ENCODE measurements at regions not wholly inside any gene's neighbourhood (a gene's known extent, or its start where the extent isn't known, plus 50 kb on each side); places are given as distances from the start of the nearest gene placed in this dataset.
"Not testable (repeated sequence)": the region's sequence is repeated elsewhere in the genome, so short reads cannot be mapped to it uniquely, and the experiment has no call there.

DNA sequence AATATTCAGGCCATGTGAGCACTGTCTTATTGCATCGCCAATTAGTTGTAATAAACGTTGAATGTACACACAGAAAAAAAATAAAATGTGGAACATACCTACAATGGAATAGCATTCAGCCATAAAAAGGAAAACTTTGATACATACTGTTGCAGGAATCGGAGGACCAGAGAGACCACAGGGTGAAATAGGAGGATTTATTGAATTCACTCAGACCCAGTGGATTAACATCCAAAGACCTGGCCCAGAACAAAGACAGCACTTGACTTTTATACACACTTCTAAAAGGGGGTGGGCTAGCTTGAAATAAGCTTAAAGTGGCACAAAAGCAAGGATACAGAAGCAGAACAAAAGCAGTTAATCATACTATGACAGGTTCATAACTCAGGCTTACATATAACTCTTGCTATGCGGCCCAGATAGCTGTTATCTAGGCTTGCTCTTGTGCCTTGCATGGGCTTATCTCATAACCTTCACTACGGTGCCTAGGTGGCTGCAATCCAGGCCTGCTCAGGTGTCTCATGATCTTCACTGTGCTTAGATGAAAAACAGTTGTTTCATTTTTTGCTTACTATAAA, 292.2 kb upstream of the TAC1 start:
- Histone ChIP-seq H3K27ac (ENCODE audit: low read depth, low read length) (no peak overlapping the region), H3K27me3 (ENCODE audit: control insufficient read depth, insufficient read depth, low read length) (no peaks in the 10 kb centered on the region), H3K4me3 (ENCODE audit: low read depth, low read length) (no peak overlapping the region), H3K9me3 (ENCODE audit: control insufficient read depth, insufficient read depth, low read length) (peaks cover 15% of the 10 kb centered on the region)
- no peak for DNase-seq (ENCODE audit: low read depth, low spot score)
- ChIA-PET POLR2A (no interaction called here), CTCF (no interaction called here)
- TF ChIP-seq, protein P1, sequence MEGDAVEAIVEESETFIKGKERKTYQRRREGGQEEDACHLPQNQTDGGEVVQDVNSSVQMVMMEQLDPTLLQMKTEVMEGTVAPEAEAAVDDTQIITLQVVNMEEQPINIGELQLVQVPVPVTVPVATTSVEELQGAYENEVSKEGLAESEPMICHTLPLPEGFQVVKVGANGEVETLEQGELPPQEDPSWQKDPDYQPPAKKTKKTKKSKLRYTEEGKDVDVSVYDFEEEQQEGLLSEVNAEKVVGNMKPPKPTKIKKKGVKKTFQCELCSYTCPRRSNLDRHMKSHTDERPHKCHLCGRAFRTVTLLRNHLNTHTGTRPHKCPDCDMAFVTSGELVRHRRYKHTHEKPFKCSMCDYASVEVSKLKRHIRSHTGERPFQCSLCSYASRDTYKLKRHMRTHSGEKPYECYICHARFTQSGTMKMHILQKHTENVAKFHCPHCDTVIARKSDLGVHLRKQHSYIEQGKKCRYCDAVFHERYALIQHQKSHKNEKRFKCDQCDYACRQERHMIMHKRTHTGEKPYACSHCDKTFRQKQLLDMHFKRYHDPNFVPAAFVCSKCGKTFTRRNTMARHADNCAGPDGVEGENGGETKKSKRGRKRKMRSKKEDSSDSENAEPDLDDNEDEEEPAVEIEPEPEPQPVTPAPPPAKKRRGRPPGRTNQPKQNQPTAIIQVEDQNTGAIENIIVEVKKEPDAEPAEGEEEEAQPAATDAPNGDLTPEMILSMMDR (IDR thresholded peaks at IDR 0.05; ENCODE audit: low read depth, low read length): no peak

DNA sequence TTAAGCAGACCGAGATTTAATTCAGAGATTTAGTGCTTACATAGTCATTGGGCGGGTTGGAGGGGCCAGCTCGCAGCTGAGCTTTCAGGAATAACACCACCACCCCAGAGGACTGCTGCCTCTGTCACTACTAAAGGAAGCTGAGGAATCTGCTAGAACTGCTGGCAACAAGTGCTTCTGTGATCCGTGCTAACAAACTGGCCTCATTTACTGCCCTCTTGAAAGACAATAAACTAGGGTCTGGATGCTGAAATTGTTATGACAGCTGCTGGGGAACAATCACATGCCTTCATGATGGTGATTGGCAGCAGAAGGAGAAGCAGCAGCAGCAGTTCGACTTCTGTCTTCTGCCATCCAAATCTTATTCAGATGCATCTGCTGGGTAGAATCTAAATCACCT, 285.5 kb upstream of the TAC1 start:
- TF ChIP-seq, protein P1 (IDR thresholded peaks at IDR 0.05; ENCODE audit: low read depth, low read length): no peak
- Histone ChIP-seq H3K9me3 (ENCODE audit: control insufficient read depth, insufficient read depth, low read length) (peaks cover 19% of the 10 kb centered on the region), H3K27ac (ENCODE audit: low read depth, low read length) (no peak overlapping the region), H3K27me3 (ENCODE audit: control insufficient read depth, insufficient read depth, low read length) (no peaks in the 10 kb centered on the region), H3K4me3 (ENCODE audit: low read depth, low read length) (no peak overlapping the region)
- POLR2A ChIA-PET: no interaction called here
- no peak for DNase-seq (ENCODE audit: low read depth, low spot score)
- CTCF ChIA-PET: no interaction called here

DNA sequence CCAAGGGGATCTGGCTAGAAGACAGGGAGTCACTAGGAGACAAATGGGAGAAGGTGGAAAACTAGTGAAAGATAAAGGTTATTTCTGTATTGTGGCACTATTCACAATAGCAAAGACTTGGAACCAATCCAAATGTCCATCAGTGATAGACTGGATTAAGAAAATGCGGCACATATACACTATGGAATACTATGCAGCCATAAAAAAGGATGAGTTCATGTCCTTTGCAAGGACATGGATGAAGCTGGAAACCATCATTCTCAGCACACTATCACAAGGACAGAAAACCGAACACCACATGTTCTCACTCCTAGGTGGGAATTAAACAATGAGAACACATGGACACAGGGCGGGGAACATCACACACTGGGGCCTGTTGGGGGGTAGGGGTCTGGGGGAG, 282.4 kb upstream of the TAC1 start:
- H3K27ac ChIP-seq (ENCODE audit: low read depth, low read length); CTCF ChIA-PET; H3K4me3 ChIP-seq (ENCODE audit: low read depth, low read length); H3K27me3 ChIP-seq (ENCODE audit: control insufficient read depth, insufficient read depth, low read length); POLR2A ChIA-PET; DNase-seq (ENCODE audit: low read depth, low spot score): not testable (repeated sequence)
- H3K9me3 ChIP-seq (ENCODE audit: control insufficient read depth, insufficient read depth, low read length): peaks cover 21% of the 10 kb centered on the region

DNA sequence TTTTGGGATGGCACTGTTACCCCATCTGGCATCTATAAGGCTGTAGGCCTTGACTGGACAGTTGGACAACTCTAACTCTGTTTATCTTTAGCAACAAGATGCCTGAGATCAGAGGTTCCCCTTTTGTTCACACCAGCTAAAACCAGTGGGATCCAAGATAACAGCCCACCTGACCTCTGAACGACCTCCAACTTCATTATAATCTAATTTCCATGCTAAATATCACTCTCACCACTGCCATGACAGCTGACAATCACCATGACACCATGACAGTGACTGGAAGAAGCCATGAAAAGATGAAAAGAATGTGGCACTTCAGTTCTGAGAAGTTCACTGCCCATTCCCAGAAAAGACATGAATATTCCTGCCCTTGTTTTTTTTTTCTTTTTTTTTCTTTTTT, 281.4 kb upstream of the TAC1 start:
- DNase-seq (ENCODE audit: low read depth, low spot score): no peak
- H3K27me3 ChIP-seq (ENCODE audit: control insufficient read depth, insufficient read depth, low read length): no peaks in the 10 kb centered on the region
- CTCF ChIA-PET: no interaction called here
- H3K4me3 ChIP-seq (ENCODE audit: low read depth, low read length): no peak overlapping the region
- TF ChIP-seq, protein P1 (IDR thresholded peaks at IDR 0.05; ENCODE audit: low read depth, low read length): no peak
- no peak overlapping the region for H3K27ac ChIP-seq (ENCODE audit: low read depth, low read length)
- POLR2A ChIA-PET: no interaction called here
- H3K9me3 ChIP-seq (ENCODE audit: control insufficient read depth, insufficient read depth, low read length): peaks cover 25% of the 10 kb centered on the region

DNA sequence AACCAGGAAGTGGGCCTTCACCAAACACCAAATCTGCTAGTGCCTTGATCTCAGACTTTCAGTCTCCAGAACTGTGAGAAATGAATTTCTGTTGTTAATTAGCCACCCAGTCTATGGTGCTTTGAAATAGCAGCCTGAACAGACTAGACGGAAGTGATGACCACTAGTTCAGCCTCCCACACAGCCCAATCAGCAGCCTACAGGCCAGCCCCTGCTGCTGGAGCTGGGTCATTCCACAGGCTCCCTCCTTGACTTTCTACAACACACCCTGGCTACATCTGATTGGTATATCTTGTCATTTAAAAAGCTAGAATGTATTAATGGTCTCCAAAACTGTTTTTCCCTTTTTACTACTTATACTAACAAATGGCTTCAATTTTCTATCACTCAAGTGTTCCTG, 277.2 kb upstream of the TAC1 start:
- ChIA-PET CTCF (no interaction called here), POLR2A (no interaction called here)
- Histone ChIP-seq H3K9me3 (ENCODE audit: control insufficient read depth, insufficient read depth, low read length) (peaks cover 24% of the 10 kb centered on the region), H3K4me3 (ENCODE audit: low read depth, low read length) (no peak overlapping the region), H3K27ac (ENCODE audit: low read depth, low read length) (no peak overlapping the region), H3K27me3 (ENCODE audit: control insufficient read depth, insufficient read depth, low read length) (no peaks in the 10 kb centered on the region)
- TF ChIP-seq, protein P1 (IDR thresholded peaks at IDR 0.05; ENCODE audit: low read depth, low read length): no peak
- no peak for DNase-seq (ENCODE audit: low read depth, low spot score)

DNA sequence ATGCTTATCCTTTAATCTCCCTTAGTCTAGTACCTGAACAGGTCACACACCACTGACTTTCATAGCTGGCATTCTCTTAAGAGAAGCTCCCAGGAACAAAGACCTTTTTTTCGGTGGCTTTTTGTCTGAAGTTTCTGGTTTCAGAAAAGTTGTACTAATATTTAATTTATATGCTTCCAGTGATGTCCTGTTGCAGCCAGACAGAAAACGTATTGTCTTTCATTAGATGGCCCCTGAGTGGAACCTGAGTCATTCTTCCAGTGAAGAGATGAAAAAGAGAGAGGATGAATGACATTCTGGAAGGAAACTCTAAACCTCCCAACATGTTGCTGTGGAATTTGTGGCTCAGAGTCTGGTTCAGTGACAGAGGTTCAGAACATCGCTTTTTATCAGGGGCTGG, 274.8 kb upstream of the TAC1 start:
- peaks cover 20% of the 10 kb centered on the region for H3K9me3 ChIP-seq (ENCODE audit: control insufficient read depth, insufficient read depth, low read length)
- POLR2A ChIA-PET: no interaction called here
- H3K27ac ChIP-seq (ENCODE audit: low read depth, low read length): no peak overlapping the region
- DNase-seq (ENCODE audit: low read depth, low spot score): no peak
- TF ChIP-seq, protein P1 (IDR thresholded peaks at IDR 0.05; ENCODE audit: low read depth, low read length): no peak
- no peak overlapping the region for H3K4me3 ChIP-seq (ENCODE audit: low read depth, low read length)
- CTCF ChIA-PET: no interaction called here
- no peaks in the 10 kb centered on the region for H3K27me3 ChIP-seq (ENCODE audit: control insufficient read depth, insufficient read depth, low read length)

Data from AG04450 (cell line).